HCT116 (cell line): ENCODE measurements at regions not wholly inside any gene's neighbourhood (a gene's known extent, or its start where the extent isn't known, plus 50 kb on each side); places are given as distances from the start of the nearest gene placed in this dataset.

Experiments
- ATAC-seq: fragments of 200-7000 bp; cut with Tn5 transposase; 2 replicates; pipeline ENCODE4 v1.9.1; 2020; ENCODE audit warnings: mild to moderate bottlenecking, moderate library complexity
- BruUV-seq: library from RNA; stranded (reverse); fragments of 400-500 nt; replicated peaks from 2 replicates; lab custom pipeline; 2021; lab: Mats Ljungman, UMichigan
- CTCF ChIA-PET: fragments of 300-600 bp; sonication (Branson Sonifier 250); formaldehyde crosslinking; loops from one replicate; lab custom pipeline; 2021; ENCODE audit warnings: antibody characterized with exemption; lab: Charles Lee
- POLR2A ChIA-PET: fragments of 300-600, 350-600 bp; sonication (Branson Sonifier 250); formaldehyde crosslinking; loops from one replicate; lab custom pipeline; 2021; ENCODE audit warnings: antibody characterized with exemption; lab: Charles Lee
- RAD21 ChIA-PET, 2 experiments: fragments of 300-600 bp; sonication (Branson Sonifier 250); formaldehyde crosslinking; loops; one replicate each; lab custom pipeline; 2023; ENCODE audit warnings: low total read pairs in 2 of 2; ENCODE audit not compliant: uncharacterized antibody in 2 of 2, unreplicated experiment in 2 of 2, low non-redundant PET in 1 of 2; lab: Charles Lee
- DNase-seq: peaks from one replicate; pipeline ENCODE4 v3.0.0-alpha.2; 2010; ENCODE audit warnings: low read depth, low spot score
- H2AFZ ChIP-seq: fragments of 200-600 bp; shearing (Covaris generic), sonication (generic); 2 replicates; pipeline ENCODE4 v1.6.1; 2017; ENCODE audit warnings: low read depth, mixed run types, mixed read lengths, antibody characterized with exemption, low read length; ENCODE audit not compliant: poor library complexity, severe bottlenecking
- H3K27ac ChIP-seq: 2 replicates; pipeline ENCODE4 v1.5.1; 2012; ENCODE audit warnings: low read depth, low read length
- H3K27me3 ChIP-seq: fragments of 200-600 bp; sonication (generic); 2 replicates; pipeline ENCODE4 v1.6.1; 2016; ENCODE audit warnings: mixed run types, low read length, mixed read lengths; ENCODE audit not compliant: insufficient read depth
- H3K36me3 ChIP-seq, 2 experiments: fragments of 200-500 bp in 1 of 2; fragments of 200-600 bp in 1 of 2; sonication (Bioruptor generic) in 1 of 2; sonication (generic) in 1 of 2; 2 replicates each; pipeline versions ENCODE4 v1.5.1 to v1.6.1; 2014 to 2016; ENCODE audit warnings: low read length in 2 of 2, inconsistent platforms in 1 of 2, mixed read lengths in 1 of 2, mixed run types in 1 of 2; ENCODE audit not compliant: insufficient read depth in 2 of 2, control insufficient read depth in 1 of 2
- H3K4me1 ChIP-seq, 2 experiments: fragments of 200-600 bp in 1 of 2; sonication (generic) in 1 of 2; 2 replicates each; pipeline versions ENCODE4 v1.5.1 to v1.6.1; 2012 to 2017; ENCODE audit warnings: low read length in 2 of 2, inconsistent platforms in 1 of 2, mild to moderate bottlenecking in 1 of 2, mixed read lengths in 1 of 2, mixed run types in 1 of 2, moderate library complexity in 1 of 2; ENCODE audit not compliant: insufficient read depth in 2 of 2, control insufficient read depth in 1 of 2
- H3K4me2 ChIP-seq: fragments of 200-600 bp; sonication (generic); 2 replicates; pipeline ENCODE4 v1.6.1; 2017; ENCODE audit warnings: mixed run types, low read length, mixed read lengths
- H3K4me3 ChIP-seq, 2 experiments: fragments of 200-600 bp in 1 of 2; sonication (generic) in 1 of 2; replicated peaks in 1 of 2; 2 replicates each; pipeline ENCODE4 v1.5.1; 2011 to 2016; ENCODE audit warnings: low read length in 2 of 2, control low read depth in 1 of 2, low read depth in 1 of 2, mild to moderate bottlenecking in 1 of 2, mixed read lengths in 1 of 2, mixed run types in 1 of 2
- H3K79me2 ChIP-seq: fragments of 200-600 bp; sonication (generic); 2 replicates; pipeline ENCODE4 v1.6.1; 2017; ENCODE audit warnings: mild to moderate bottlenecking, mixed run types, low read length, moderate library complexity, mixed read lengths; ENCODE audit not compliant: insufficient read depth
- H3K9ac ChIP-seq: fragments of 200-600 bp; sonication (generic); 2 replicates; pipeline ENCODE4 v1.6.1; 2016; ENCODE audit warnings: low read length, mixed read lengths
- H3K9me2 ChIP-seq: fragments of 200-600 bp; sonication (generic), shearing (Covaris generic); 2 replicates; pipeline ENCODE4 v1.6.1; 2017; ENCODE audit warnings: mixed run types, mild to moderate bottlenecking, moderate library complexity; ENCODE audit not compliant: insufficient read depth
- H3K9me3 ChIP-seq, 2 experiments: fragments of 200-500 bp in 1 of 2; fragments of 200-600 bp in 1 of 2; sonication (Bioruptor generic) in 1 of 2; sonication (generic) in 1 of 2; 2 replicates each; pipeline ENCODE4 v1.6.1; 2014 to 2017; ENCODE audit warnings: low read length in 2 of 2, mixed read lengths in 2 of 2, inconsistent platforms in 1 of 2, low read depth in 1 of 2, mild to moderate bottlenecking in 1 of 2, mixed run types in 1 of 2, moderate library complexity in 1 of 2; ENCODE audit not compliant: control insufficient read depth in 1 of 2, insufficient read depth in 1 of 2
- H4K20me1 ChIP-seq: fragments of 200-600 bp; sonication (generic), shearing (Covaris generic); 2 replicates; pipeline ENCODE4 v1.6.1; 2017; ENCODE audit warnings: mixed run types, mild to moderate bottlenecking, moderate library complexity; ENCODE audit not compliant: insufficient read depth
- ATF3 ChIP-seq: IDR thresholded peaks from 2 replicates; pipeline ENCODE4 v1.6.1; 2012
- CTCF ChIP-seq, 3 experiments: fragments of 200-600 bp in 1 of 3; sonication (generic) in 1 of 3; IDR thresholded peaks in 2 of 3; conservative IDR thresholded peaks in 1 of 3; 2 replicates each; pipeline ENCODE4 v1.5.1; 2012 to 2017; ENCODE audit warnings: low read depth in 2 of 3, low read length in 2 of 3, antibody characterized with exemption in 1 of 3, borderline replicate concordance in 1 of 3, control low read depth in 1 of 3, mild to moderate bottlenecking in 1 of 3, mixed read lengths in 1 of 3, mixed run types in 1 of 3, moderate library complexity in 1 of 3; ENCODE audit not compliant: insufficient read depth in 1 of 3
- EZH2 ChIP-seq: fragments of 200-600 bp; sonication (generic); IDR thresholded peaks from 2 replicates; pipeline ENCODE4 v1.6.1; 2017; ENCODE audit warnings: antibody characterized with exemption, mixed run types
- EZH2phosphoT487 ChIP-seq: fragments of 200-600 bp; IDR thresholded peaks from 2 replicates; pipeline ENCODE4 v1.6.1; 2018; ENCODE audit warnings: antibody characterized with exemption, borderline replicate concordance
- FOSL1 ChIP-seq: IDR thresholded peaks from 2 replicates; pipeline ENCODE4 v1.6.1; 2012; ENCODE audit warnings: low read depth
- MAX ChIP-seq: IDR thresholded peaks from 2 replicates; pipeline ENCODE4 v1.6.1; 2012
- POLR2A ChIP-seq: IDR thresholded peaks from 2 replicates; pipeline ENCODE4 v1.7.0; 2011; ENCODE audit warnings: borderline replicate concordance; ENCODE audit not compliant: insufficient read depth, insufficient read length; ENCODE audit errors: extremely low read depth
- POLR2AphosphoS5 ChIP-seq: IDR thresholded peaks from 2 replicates; pipeline ENCODE4 v1.6.1; 2011; ENCODE audit warnings: mild to moderate bottlenecking, low read depth, low read length, moderate library complexity
- RAD21 ChIP-seq: IDR thresholded peaks from 2 replicates; pipeline ENCODE4 v1.6.1; 2012; ENCODE audit warnings: low read depth, mild to moderate bottlenecking
- SP1 ChIP-seq: IDR thresholded peaks from 2 replicates; pipeline ENCODE4 v1.6.1; 2012; ENCODE audit warnings: low read depth
- SRF ChIP-seq: IDR thresholded peaks from 2 replicates; pipeline ENCODE4 v1.6.1; 2012; ENCODE audit warnings: low read depth
- TCF7L2 ChIP-seq: IDR thresholded peaks from 2 replicates; pipeline ENCODE4 v1.7.0; 2011; ENCODE audit warnings: borderline replicate concordance, inconsistent platforms; ENCODE audit not compliant: insufficient read depth, insufficient read length; ENCODE audit errors: extremely low read depth
- ZBTB33 ChIP-seq: IDR thresholded peaks from 2 replicates; pipeline ENCODE4 v1.6.1; 2011; ENCODE audit warnings: mild to moderate bottlenecking, low read length, moderate library complexity; ENCODE audit not compliant: insufficient replicate concordance; ENCODE audit errors: extremely low read depth
- ZFX ChIP-seq: fragments of 450-650 bp; IDR thresholded peaks from 2 replicates; pipeline ENCODE4 v1.6.1; 2017
- ZNF274 ChIP-seq: fragments of 200-500 bp; sonication (Bioruptor generic); IDR thresholded peaks from 2 replicates; pipeline ENCODE4 v1.6.1; 2014; ENCODE audit warnings: mild to moderate bottlenecking, low read depth, low read length, inconsistent platforms
- intact Hi-C: fragments of 100-400 bp; cut with micrococcal nuclease; formaldehyde crosslinking; loops from 2 replicates; pipeline ENCODE4 v1.10.0; 2022

- Histone ChIP-seq H3K27me3 (no peaks in the 10 kb centered on the region), H3K27ac (no peak overlapping the region), H4K20me1 (no peaks in the 10 kb centered on the region), H3K36me3 (no peaks in the 10 kb centered on the region), H3K4me1 (no peaks in the 10 kb centered on the region), H2AFZ (no peak overlapping the region), H3K79me2 (no peaks in the 10 kb centered on the region), H3K9me2 (no peaks in the 10 kb centered on the region), H3K4me3 (no peak overlapping the region), H3K9ac (no peak overlapping the region), H3K4me2 (no peak overlapping the region), H3K9me3 (no peaks in the 10 kb centered on the region)
- TF ChIP-seq ZBTB33 (no peak), ZNF274 (no peak), ZFX (no peak), POLR2AphosphoS5 (no peak), FOSL1 (no peak), EZH2 (no peak), SP1 (no peak)
- ChIA-PET RAD21 (no interaction called here), POLR2A (no interaction called here), CTCF (no interaction called here)
- ATAC-seq, result no peak
- intact Hi-C loops, result loop anchor here (10.0 kb wide), 2 partner anchors 275 to 1075 kb away; no protein-coding TSS in a partner anchor
- DNase-seq, result no peak
- no TSS peak for BruUV-seq
Measured at GRCh38 chrX:76550016-76550415, 122.5 kb downstream of the MAGEE1 start.

GRCh38 chrX:76555269-76555668, 127.8 kb downstream of the MAGEE1 start:
- no peaks in the 10 kb centered on the region for H3K79me2 ChIP-seq
- no peak for ATAC-seq
- CTCF ChIA-PET, result interaction anchor here (1.0 kb wide), 1 partner anchor 1474 kb away, joined by 3 read pairs; no protein-coding TSS in a partner anchor
- H3K9me2 ChIP-seq, result no peaks in the 10 kb centered on the region
- RAD21 ChIA-PET, result no interaction called here
- H3K27ac ChIP-seq, result no peak overlapping the region
- intact Hi-C loops, result loop anchor here (5.0 to 10.0 kb wide), 3 partner anchors 280 to 1477 kb away; no protein-coding TSS in a partner anchor
- no peak for TF ChIP-seq SP1
- TF ChIP-seq CTCF (IDR thresholded peaks at IDR 0.05 in 2 of 3, conservative IDR thresholded peaks at IDR 0.05 in 1 of 3; ENCODE audit: borderline replicate concordance in 1 of 3, insufficient read depth in 1 of 3, low read depth in 2 of 3, low read length in 2 of 3), result no peak
- TF ChIP-seq MAX, result no peak
- TF ChIP-seq RAD21, result no peak
- TF ChIP-seq ZNF274, result no peak
- no peak for TF ChIP-seq FOSL1
- no peak for TF ChIP-seq TCF7L2
- TF ChIP-seq ZFX, result no peak
- no peak for TF ChIP-seq ATF3
- no peak for TF ChIP-seq SRF
- no peak for TF ChIP-seq EZH2phosphoT487
- TF ChIP-seq POLR2A, result no peak
- POLR2A ChIA-PET, result no interaction called here
- no peaks in the 10 kb centered on the region for H3K9me3 ChIP-seq
- no peak overlapping the region for H3K4me2 ChIP-seq
- DNase-seq, result no peak
- BruUV-seq, result no TSS peak
- no peaks in the 10 kb centered on the region for H3K4me1 ChIP-seq
- H2AFZ ChIP-seq, result no peak overlapping the region
- no peaks in the 10 kb centered on the region for H3K27me3 ChIP-seq
- no peaks in the 10 kb centered on the region for H4K20me1 ChIP-seq
- no peak overlapping the region for H3K9ac ChIP-seq
- no peak overlapping the region for H3K4me3 ChIP-seq
- H3K36me3 ChIP-seq, result no peaks in the 10 kb centered on the region
